GM21390 (cell line): ENCODE measurements at regions not wholly inside any gene's neighbourhood (a gene's known extent, or its start where the extent isn't known, plus 50 kb on each side); places are given as distances from the start of the nearest gene placed in this dataset.

Source experiments
- ATAC-seq: cut with Tn5 transposase; IDR thresholded peaks from one replicate; pipeline ENCODE4 v1.9.1; 2021; ENCODE audit not compliant: unreplicated experiment

DNA sequence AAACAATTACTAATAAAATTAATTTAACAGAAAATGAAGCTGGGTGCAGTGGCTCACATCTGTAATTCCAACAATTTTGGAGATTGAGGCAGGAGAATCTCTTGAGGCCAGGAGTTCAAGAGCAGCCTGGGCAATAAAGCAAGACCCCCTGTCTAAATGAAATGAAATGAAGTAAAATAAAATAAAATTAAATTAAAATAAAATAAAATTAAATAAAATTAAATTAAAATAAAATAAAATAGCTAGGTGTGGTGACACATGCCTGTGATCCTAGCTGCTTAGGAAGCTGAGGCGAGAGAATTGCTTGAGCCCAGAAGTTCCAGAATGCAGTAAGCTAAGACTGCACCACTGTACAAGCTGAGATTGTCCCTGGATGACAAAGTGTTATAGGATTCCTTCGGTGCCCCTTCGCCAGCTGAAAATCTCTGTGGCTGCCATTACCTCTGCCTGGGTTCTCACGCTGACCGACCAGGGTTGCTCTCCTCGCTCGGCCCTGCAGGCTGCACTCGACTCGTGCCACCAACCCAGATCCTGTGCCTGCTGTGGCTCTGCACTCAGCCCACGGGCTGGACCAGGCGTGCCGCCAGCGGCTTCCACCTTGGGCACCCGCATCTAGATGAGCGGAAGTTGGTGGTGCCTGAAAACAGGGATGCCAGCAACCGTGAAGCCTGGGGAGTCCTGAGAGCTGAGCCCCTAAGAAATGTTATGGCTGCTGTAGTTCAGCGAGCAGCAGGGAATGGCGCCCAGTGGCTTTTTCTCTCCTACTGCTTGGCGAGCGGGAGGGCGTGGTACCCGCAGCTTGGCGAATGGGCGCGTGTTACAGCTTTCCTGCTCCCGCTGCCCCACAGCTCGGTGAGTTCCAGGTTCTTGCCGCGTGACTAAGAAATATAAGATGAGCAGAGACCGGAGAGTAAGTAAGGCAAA is 539.2 kb upstream of the PCDH9 start:
- ATAC-seq: no peak

DNA sequence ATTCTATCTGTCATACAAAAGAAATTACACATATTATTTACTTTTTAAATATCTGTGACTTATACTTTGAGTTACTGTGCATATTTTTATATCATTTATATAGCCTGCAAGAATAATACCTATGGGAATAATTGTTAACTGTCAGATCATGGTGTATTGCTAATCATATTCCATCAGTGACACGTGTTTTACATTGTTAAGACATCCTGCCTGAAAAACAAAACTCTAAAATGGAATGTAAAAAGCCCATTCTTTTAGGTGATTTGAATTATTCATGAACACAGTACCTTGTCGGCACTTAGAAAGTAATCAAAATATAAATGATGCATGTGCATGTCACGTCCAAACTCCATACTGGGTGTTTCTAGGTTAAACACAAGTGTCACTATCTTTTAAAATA is 533.8 kb upstream of the PCDH9 start:
- ATAC-seq: no peak

DNA sequence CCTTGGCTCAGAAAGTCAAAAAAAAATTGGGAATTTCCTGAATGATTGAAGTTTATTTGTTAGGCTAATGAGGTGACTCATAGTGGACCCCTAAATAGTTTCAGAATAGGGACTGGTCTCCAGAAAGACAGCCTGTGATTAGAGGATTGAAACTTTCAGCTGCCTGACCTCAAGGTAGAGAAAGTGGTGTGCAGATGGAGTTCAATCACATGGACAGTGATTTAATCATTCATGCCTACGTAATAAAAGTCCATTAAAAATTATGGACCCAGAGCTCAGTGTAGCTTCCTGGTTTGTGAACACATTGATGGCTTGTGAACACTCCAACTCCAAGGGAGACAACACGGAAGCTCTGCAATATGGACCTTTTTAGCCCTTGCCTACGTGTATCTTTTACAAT is 533.2 kb upstream of the PCDH9 start:
- no peak for ATAC-seq

DNA sequence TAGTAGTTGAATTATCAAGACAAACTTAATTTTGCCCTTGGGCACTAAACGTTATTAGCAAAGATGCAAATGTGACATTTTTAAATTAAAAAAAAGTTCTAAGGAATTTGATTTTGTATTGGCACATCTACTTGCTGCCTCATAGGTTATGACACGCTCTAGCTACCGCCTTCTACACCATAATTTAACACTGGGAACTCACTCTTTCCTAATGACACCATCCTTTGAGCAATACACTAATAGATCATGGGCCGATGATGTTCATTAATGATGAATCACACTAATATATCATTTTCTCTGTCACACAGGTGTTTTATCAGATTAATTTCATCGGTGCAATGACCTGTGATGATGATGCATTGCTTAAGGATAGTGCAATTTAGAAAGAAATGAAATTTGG is 528.8 kb upstream of the PCDH9 start:
- no peak for ATAC-seq

DNA sequence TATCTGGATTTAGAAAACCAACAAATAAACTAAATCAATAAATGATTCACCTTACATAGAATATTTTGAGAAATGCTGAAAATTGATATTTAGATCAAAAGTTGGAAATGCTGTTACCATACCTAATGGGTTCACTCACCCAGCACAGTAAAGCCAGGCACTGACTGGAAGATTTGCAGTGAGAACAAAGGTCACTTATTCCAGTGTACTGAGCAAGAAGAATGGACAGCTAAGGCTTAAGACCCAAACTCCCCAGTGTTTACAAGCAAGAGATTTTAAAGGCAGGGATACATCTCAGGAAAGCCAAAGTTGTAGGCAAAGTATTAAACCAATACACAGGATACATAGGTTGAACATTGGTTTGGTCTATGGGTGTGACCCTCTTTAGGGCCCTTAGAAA is 523.9 kb upstream of the PCDH9 start:
- no peak for ATAC-seq

DNA sequence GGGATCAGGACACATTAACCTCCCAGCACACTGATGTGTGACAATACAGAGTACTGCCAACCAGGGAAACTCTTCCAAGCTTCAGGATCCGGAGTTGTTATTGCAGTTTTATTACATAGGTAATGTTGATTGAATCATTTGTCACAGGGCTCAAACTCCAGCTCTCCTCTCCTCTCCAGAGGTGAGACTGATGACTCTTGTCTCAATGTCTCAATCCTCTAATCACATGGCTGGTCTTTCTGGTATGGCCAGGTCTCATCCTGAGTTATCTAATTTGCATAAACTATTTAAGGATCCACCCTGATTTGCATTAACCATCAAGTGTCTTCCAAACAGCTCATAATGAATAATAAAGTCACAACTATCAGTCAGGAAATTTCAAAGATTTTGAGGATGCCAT is 522.6 kb upstream of the PCDH9 start:
- ATAC-seq: no peak

DNA sequence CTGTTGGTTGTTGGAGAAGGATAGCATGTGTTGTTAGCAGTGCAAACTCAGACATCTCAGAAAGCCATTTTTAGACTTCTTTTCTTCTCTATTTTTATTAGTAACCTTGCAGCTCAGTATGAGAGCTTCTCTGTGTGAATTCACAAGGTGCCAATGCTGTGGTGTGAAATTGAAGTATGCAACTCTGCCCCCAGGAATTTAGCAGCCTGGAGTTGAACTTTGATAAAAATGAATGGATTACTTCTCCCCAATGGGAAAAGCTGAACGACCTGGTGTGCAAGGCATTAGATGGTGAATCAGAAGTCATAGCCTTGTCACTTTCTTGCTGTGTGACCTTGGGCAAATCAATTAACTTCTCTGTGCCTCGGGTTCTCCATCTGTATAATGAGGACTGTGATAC is 512.3 kb upstream of the PCDH9 start:
- no peak for ATAC-seq

DNA sequence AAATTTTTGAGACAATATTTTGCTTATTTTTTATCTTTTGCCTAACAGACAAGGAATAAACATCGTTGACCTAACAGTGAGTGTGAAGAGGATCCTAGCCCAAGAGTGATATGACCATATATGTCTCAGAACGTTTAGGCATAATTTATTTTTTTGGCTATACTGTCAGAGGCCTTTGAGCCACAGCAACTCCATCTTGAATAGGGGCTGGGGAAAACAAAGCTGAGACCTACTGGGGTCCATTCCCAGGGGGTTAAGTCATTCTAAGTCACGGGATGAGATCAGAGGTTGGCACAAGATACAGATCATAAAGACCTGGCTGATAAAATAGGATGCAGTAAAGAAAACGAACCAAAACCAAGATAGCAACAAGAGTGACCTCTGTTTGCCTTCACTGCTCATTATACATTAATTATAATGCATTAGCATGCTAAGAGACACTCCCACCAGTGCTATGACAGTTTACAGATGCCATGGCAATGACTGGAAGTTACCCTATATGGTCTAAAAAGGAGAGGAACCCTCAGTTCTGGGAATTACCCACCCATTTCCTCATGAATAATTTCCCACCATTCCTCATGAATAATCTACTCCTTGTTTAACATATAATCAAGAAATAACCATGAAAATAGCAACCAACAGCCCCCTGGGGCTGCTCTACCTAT is 510.9 kb upstream of the PCDH9 start:
- ATAC-seq: no peak

DNA sequence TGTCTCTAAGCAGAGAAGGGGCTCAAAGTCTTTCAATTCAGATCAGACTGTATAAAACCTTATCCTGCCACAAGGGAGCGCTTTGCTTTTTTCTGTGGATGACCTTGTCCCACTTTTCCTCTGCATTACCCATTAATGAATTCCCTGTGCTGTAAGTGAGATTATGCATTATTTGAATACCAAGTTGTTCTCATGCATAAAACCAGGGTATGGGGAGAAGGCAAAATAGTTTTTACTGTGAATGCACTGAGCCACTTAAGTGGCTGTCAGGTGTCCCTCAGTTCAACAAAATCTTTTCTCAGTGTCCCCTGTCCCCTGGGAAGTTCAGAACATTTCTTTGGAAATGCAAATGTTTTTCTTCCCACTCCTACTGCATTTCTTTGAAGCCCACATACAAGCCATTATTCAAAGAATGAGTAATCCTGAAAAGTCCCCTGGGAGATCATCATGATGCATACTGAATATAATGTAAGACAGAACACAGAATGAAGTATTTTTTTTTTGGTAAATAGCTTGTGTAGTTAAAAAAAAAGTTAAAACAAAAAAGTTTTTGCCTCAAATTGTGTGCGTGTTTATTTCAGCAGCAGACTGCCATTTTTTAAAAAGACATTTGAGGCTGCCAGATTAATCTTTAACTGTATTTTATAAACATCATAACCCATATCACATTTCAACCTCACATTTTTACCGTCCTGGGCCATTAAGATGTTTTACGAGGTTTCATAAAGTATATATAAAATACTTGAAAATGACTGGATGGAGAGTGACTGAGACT is 506.7 kb upstream of the PCDH9 start:
- ATAC-seq: no peak

DNA sequence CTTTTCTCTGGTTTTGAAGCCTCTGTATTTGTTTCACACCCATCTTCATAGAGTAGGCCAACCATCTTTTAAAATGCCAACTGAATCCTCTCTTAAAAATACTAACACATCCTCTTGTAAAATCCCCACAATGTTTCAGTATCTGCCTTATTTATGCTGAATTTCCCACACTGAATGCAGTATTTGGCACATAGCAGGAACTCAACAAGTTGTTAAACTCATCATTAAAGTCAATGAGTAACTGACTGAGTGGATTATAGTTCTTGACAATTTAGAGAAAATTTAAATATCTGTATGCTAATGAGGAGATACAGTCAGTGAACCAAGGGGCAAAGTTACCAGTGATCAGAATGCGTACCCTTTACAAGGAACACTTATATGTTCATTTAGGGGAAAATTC is 505.5 kb upstream of the PCDH9 start:
- no peak for ATAC-seq

DNA sequence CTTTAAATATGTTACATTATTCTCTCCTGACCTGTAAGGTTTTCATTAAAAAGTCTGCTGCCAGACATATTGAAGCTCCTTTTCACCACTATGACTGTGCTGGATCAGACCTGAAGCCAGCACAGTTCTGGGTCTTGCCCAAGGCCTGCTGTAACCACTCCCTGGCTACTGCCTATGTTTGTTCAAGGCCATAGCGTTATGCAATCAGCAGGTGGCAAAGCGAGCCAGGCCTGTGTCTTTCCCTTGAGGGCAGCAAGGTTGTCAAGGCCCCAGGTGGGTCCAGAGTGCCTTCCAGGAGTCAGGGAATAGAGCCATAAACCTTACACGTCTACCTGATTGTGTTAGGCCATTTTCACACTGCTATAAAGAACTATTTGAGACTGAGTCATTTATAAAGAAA is 496.8 kb upstream of the PCDH9 start:
- no peak for ATAC-seq

DNA sequence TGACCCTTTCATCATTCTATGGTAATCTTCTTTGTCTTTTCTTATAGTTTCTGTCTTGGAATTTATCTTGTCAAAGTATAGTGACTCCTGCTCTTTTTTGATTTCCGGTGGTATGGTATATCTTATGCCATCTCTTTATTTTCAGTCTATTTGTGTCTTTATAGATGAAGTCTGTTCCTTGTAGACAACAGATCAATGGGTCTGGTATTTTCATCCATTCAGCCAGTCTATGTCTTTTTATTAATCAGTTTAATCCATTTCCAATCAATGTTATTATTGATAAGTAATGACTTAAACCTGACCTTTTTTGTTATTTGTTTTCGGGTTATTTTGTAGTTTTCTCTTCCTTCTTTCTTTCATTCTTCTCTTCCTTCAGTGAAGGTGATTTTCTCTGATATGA is 495.9 kb upstream of the PCDH9 start:
- no peak for ATAC-seq

DNA sequence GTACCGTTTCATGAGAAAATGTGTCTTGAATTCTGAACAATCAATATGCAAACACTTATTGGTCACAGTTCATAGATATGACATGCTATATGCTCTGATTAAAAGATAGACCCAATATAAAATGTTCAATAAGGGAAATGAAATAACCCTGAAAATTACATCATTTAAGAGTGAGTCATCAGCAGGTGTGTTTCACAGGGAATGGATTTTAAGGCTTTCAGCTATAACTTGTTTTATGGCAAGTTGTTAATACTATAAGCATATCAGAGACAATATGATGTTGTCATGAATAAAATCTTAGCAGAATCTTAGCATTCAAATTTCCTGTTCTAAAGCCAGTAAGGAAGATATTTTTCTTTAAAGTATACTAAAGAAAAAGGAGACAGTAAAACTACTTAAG is 483.4 kb upstream of the PCDH9 start:
- ATAC-seq: no peak

DNA sequence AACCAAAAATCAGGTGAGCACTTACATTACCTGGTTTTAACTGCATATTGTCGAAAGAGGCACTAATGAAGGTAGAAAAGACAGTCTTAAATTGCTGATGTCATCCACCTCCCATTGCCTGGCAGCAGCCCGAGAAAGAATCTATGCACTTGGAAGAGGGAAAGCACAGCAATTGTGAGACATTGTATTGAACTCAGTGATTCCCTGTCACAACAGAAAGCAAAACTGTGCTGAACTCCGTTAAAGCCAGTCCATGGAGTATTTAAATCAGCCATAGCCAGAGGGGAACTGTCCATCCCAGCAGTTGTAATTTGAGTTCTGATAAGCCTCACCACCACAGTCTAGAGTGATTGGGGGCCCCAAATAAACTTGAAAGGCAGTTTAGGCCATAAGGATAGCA is 466.6 kb upstream of the PCDH9 start:
- no peak for ATAC-seq

DNA sequence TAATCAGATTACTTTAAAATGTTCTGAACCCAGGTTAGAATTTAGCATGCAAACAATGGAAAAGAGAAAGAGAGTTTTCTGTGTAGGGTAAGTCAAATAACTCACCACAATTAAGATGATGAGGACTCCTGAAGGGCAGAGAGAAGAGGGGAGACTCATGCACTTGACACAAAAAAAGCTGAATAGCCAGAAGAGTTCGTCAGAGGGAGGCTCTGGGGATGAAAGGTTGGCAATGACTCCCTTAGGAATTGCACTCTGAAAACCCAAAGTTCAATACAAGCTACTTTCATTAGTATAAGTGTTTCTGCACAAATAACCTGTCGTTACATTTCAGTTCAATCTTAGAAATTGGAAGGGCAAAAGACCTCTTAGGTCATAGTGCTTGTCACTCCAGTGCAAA is 434.4 kb upstream of the PCDH9 start:
- no peak for ATAC-seq

DNA sequence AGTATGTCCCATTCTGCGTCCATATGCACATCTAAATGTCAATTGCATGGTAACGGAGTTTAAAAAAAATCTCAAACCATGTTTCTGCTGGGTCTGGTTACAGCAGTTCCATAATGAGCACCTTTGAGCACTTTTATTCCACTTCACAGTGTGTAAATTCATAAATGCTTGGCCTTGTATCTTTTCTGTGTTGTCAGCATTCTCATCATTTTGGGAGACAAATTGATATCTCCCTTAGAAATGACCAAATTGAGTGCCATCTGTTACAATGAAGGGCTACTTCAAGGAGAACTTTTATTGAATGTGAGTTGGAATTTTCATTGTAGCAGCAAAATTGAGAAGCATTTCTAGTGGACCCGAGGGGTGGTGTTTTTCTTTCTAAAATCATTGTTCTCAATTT is 432.9 kb upstream of the PCDH9 start:
- no peak for ATAC-seq

DNA sequence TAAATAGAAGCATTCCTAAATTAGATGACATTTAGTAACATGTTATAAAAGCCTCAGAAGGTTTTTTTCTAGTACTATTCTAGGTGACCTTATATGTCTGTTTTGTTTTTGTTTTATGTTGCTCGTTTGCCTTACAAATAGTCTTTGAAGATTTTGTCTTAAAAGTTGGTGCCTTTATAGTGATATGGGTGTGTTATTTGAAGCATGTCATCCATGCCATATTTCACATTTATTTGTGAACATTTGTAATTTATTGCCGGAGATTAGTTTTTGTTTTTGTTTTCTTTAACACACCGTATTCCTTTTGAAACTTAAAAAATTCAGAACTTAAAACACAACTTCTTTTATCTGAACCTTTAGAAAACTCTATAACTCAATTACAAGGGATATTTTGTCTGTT is 422.8 kb upstream of the PCDH9 start:
- ATAC-seq: no peak

DNA sequence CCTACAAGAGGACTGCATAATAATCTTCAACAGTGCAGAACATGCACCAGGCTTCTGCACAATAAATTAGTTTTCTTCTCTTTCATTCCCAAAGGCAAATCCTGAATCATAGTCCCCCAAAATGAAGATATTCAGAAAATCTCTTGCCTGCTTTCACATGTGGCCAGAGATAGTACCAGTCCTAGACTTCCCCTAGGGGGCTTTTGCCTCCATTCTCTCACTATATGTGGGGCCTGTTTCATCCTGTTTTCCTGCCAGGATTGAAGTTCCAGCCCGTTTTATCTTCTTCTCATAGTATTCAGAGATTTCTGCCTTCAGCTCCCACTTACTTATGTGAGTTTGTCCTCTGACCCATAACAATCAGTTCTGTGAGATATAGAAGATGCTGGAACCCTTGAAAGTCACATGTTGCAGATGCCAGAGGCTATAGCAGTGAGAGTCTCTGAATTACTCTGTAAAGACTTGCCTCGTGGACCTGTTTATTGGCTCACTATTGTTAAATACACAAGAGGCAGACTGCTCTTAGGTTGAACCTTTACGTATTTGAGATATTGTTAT is 421.9 kb upstream of the PCDH9 start:
- no peak for ATAC-seq

DNA sequence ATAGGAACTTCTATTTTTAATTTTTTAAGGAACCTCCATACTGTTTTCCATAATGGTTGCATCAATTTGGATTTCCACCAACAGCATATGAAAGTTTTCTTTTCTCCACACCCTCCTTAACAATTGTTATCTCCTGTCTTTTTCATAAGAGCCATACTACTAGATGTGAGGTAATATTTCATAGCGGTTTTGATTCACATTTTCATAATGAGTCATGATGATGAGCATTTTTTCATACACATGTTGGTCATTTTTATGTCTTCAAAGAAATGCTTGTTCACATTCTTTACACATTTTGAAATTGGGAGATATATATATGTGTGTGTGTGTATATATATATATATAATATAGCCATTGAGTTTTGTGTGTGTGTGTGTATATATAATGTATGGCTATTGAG is 420.3 kb upstream of the PCDH9 start:
- no peak for ATAC-seq

DNA sequence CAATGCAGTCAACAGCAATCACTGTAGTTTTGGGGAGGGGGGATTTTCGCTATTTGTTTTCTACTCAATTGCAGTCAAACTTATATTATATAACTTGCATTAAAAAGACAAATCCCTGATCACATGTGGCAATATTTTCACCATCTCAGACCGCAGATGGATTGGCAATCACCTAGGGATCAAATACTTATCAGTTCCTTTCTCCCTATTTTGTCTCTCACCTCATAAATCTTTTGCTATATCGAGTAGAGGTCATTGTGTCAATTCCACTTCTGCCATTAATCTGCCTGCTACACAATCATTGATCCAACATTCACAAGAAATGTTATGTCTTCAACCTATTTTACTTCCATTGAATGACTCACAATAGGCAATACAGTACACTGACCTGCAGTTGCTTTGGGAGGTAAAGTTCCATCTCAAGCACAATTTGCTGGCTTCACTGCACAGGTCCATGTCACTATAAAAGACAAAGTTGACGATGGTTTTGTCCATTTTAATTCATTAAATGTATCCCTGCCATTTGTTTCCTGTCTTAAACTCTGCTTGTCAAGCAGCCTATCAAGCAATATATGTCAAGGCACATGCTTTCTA is 415.8 kb upstream of the PCDH9 start:
- no peak for ATAC-seq

DNA sequence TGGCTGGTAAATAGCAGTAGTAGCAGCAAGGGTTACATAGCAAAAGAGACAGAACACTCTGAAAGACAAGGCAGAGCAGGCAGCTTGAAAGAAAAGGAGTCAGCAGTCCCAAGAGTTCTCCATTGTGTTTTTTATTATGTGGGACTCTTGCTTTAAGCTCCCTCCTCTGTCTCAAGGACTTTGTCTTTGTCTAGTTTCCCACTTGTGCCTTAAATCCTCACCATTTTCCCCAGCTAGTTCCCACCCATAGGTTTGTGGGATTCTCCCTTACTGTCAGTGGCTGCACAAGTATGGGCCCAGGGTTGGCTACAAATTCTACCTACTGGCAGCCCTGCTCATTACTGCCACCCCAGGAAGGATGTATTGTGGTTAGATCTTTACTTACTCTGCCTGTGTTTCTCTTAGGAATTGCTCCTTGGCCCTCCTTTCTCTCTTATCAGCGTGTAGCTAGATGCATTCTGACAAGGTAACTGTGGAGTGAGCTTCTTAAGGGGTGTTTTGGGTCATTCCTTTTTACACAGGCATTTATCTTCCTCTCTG is 413.4 kb upstream of the PCDH9 start:
- ATAC-seq: no peak
